CD1c-positive myeloid dendritic cell (primary cell): ENCODE measurements at regions not wholly inside any gene's neighbourhood (a gene's known extent, or its start where the extent isn't known, plus 50 kb on each side); places are given as distances from the start of the nearest gene placed in this dataset.

Experiments
- DNase-seq: peaks from one replicate; pipeline ENCODE4 v3.0.0-alpha.2; 2016; ENCODE audit errors: extremely low spot score

DNA sequence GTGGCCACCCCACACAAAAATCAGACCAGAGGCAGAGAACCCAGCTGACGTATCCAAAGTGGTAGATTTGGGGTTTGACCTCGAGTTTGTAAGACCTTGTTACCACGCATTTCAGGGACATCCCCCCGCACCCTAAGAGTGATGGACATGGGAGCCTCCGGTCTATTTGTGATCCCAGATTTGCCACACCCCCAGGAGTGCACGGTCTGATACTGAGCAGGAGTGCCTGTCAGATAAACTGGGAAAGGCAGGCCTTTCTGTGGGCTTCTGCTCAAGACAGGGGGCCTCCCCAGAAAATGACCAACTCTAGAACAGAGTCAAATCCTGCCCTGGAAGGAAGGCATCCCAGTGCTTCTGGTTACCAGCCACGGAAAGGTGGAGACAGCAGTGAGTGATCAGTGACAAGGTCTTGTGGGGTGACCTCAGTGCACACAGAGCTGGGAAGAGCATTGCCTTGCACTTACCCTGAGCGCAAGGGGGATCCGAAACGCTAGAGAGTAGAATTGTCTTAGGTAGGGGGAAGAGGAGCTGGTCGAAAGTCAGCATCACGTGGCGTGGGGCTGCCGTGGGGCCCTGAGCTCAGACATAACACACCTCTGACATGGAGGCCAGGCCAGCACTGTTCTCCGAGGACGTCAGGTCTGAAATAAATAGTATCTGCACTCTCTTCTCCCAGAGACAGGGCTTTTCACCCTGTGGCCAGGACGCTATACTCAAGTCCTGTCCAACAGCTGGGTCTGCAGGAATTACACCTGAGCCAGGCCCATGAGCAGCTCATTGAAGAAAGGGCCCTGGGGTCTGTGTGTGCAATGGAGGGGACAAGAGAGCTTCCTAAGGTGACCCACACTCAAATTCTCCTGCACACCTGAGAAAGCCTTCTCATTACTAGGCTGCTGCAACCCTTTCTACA lies 242.4 kb upstream of the SALL3 start:
- no peak for DNase-seq

GRCh38 chr18:78738076-78738690 lies 241.4 kb upstream of the SALL3 start:
- no peak for DNase-seq

DNA sequence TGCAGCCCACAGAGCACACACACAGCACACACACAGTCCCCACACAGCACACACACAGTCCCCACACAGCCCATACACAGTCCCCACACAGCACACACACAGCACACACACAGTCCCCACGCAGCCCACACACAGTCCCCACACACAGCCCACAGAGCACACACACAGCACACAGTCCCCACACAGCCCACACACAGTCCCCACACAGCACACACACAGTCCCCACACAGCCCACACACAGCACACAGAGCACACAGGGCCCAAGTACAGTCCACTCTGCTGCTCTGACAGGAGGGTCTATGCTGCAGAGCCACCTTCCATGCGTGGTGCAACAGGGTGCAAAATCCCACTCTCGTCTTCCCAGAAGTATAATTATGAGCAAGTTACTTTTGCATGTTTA lies 240.5 kb upstream of the SALL3 start:
- DNase-seq = no peak

DNA sequence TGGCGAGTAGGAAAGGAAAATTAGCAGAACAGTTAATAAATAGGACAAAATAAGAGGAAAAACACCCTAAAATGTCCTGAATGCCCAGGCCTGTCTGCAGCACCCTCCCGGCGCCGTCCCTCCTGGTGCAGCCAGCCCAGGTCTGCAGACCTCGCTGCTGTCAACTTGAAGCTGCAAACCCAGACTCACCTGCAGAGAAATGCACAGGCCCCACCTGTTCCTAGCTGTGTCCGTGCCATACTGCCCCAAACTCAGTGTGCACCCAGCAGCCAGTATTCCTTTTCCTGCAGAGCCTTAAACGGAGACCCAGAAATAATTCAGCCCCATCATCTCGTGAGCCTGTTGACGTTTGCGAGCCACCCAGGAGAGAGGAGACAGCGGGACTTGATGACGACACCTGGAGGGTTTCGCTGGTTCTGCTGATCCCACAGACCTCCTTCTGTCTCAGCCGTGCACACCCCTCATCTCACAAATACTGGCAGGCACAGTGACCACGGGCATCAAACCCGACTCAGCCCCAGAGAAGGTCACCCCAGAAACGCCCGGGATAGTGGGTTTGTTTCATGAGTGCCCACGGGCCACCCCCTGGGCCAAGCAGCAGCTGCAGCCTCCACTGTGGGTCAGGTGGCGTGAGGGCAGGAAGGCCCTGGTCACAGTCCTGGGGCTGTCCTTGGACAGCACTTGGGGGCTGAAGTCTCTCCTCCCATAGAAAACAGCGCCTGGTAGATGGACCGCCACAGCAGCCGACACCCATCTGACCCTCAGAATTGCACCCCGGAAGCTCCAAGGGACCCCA lies 239.5 kb upstream of the SALL3 start:
- DNase-seq = no peak

- no peak for DNase-seq
Observed at GRCh38 chr18:78740876-78741275, 238.7 kb upstream of the SALL3 start.

- DNase-seq = no peak
Observed at GRCh38 chr18:78741381-78742217, 238.0 kb upstream of the SALL3 start.

GRCh38 chr18:78742218-78742745 lies 237.3 kb upstream of the SALL3 start:
- no peak for DNase-seq

- DNase-seq = no peak
Observed at GRCh38 chr18:78743078-78743477, 236.5 kb upstream of the SALL3 start.

- no peak for DNase-seq
Observed at GRCh38 chr18:78751664-78752063, 228.0 kb upstream of the SALL3 start.

GRCh38 chr18:78753240-78753639 lies 226.4 kb upstream of the SALL3 start:
- DNase-seq = no peak

- no peak for DNase-seq
Observed at GRCh38 chr18:78754311-78755043, 225.1 kb upstream of the SALL3 start.

- DNase-seq = no peak
Observed at GRCh38 chr18:78757014-78757413, 222.6 kb upstream of the SALL3 start.

- no peak for DNase-seq
Observed at GRCh38 chr18:78758496-78758895, 221.1 kb upstream of the SALL3 start.

DNA sequence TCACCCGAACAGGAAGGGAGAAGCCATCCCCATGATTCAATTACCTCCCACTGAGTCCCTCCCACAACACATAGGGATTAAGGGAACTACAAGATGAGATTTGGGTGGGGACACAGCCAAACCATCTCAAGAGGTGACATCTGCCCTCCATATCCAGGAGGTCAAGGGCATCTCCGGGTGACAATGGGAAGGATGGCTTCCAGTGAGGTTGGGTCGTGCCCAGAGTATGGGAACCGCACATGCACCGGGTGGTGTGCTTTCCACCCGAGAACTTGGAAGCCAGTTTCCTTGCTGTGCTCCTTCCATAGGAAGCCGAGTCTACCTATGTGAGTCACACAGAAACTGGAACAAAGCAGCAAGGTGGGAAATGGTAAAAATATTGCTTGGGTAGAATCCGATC lies 216.9 kb upstream of the SALL3 start:
- DNase-seq = no peak

DNA sequence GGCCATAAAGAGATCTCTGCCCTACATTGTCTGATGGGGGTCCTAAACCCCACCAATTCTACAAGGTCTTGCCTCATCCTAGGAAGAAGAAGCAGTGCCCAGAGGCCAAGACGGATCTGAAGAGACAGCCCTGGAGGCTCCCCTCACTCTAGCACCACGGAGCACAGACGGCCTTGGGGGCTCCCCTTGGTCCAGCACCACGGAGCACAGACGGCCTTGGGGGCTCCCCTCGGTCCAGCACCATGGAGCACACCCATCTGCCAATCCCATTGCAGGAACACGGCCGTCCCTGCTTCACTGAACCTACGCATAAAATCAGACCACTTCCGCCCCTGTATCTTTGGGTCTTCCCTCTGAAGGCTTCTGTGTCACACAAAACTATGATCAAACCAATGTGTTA lies 215.1 kb upstream of the SALL3 start:
- DNase-seq = no peak

DNA sequence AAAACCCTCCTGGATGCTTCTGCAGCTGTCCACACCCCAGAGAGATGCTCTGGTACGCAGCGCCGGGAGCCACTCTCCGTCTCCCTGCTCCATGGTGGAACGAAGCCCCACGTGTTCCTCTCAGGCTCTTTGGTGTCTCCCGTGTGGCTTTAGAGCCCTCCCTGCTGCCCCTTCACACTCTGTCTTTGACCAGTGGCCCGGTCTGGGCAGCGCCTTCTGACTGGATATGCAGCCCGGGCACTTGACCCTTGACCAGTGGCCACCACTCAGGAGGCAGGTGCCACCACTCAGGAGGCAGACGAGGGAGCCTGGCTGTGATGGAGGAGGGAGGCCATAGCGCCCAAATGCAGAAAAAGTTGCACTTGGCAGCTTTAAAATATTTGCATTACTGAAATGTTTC lies 214.5 kb upstream of the SALL3 start:
- DNase-seq = no peak

DNA sequence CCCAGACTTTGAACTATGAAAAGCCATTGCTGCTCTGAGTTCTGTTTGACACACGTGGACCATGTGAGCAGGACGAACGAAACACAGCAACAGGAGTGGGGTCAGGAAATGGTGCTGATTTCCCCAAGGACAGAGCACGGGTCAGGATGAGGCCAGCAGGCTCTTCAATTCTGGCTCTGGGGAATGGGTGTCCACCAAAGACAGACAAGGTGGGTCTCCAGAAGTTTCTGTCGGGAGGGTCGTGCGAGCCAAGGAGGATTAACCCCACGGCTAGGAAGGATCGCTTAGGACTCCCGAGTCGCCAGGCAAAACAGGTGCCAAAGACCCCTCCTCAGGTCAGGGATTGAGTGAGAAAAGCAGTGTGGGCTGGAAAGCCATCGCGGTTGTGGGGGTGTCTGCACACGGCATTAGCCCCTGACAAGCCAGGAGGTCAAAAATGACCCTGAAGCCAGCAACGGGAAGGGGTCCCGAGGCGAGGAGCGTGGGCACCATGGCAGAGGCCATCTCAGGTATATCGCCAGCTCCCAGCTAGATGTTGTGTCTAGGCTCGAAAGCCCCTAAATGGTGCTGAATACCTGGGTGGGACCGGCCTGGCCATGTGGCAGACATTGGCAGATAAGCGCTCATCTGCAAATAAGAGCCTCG lies 213.9 kb upstream of the SALL3 start:
- DNase-seq = no peak

DNA sequence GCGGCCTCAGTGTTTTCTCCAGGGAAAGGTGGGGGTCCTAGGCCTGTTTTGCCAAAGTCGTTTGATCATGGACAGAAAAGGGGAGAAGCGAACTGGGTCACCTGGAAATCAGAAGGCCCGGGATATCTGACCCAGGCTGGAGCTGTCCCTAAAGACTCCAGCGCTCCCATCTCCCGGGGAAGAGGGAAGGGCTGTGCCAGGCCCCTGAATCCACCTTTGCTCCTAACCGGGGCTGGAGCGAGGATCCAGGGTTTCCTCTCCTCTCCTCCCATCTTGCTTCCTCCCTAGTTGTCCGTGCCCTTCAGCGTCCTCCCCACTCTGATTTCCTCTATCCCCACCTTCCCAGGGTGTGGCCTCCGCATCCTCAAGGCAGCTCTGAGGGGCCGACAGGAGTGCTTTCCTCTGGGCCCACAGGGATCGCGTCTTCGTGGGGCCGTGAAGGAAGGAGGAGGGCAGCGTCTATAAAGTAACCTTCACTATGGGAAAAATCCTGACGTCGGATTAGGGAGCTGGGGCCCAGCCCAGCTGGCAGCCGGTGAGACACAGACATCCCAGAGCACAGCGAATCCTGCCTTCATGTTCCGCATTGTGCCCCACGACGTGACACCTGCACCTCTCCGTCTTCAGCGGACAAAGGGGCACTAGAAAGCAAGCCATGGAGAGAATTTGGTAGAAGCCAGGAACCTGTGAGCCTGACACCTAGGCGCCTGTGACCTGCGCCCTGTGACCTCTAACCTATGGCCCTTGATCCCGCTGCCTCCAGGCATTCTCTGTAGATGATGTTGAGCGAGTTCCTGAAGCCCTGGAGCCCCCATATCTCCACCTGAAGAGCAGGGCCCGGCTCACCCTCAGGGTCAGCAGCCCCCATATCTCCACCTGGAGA lies 212.7 kb upstream of the SALL3 start:
- DNase-seq = no peak

- DNase-seq = no peak
Observed at GRCh38 chr18:78767648-78768071, 212.0 kb upstream of the SALL3 start.
